GM18502 (cell line): ENCODE measurements at regions not wholly inside any gene's neighbourhood (a gene's known extent, or its start where the extent isn't known, plus 50 kb on each side); places are given as distances from the start of the nearest gene placed in this dataset.
"Not testable (repeated sequence)": the region's sequence is repeated elsewhere in the genome, so short reads cannot be mapped to it uniquely, and the experiment has no call there.

ENCODE experiments used
- ATAC-seq: cut with Tn5 transposase; IDR thresholded peaks from one replicate; pipeline ENCODE4 v1.9.1; 2021; ENCODE audit warnings: mild to moderate bottlenecking; ENCODE audit not compliant: unreplicated experiment, poor library complexity

DNA sequence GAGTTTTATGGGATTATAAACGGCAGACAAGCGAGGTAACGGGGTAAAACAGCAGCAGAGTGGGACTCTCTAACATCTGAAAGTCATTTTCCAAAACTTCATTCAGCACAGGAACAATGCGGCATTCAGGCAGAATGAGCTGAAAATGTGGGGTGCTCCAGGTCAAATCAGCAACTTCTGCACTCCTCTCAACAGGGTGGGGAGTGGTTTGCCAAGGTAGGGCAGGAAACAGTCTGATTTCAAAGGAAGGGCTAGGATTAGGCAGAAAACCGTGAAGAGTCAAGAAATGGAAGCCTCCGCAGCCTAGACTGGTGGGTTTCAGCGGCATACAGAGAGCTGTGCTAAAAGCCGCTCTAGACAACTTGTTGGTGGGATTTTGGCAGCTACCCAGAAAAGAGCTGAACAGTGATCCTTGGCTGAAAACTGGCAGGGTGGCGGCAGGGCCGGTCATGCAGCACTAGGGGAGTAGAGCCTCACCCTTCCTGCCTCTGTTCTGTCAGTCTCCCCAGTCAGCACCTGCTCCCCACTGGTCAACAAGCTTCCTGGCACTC lies 154.2 kb upstream of the KLF12 start:
- no peak for ATAC-seq

GRCh38 chr13:74287724-74288169 lies 153.5 kb upstream of the KLF12 start:
- ATAC-seq = peak; percentile 52

GRCh38 chr13:74280795-74281490 lies 146.7 kb upstream of the KLF12 start:
- no peak for ATAC-seq

- ATAC-seq = no peak
Measured at GRCh38 chr13:74280093-74280794, 146.0 kb upstream of the KLF12 start.

DNA sequence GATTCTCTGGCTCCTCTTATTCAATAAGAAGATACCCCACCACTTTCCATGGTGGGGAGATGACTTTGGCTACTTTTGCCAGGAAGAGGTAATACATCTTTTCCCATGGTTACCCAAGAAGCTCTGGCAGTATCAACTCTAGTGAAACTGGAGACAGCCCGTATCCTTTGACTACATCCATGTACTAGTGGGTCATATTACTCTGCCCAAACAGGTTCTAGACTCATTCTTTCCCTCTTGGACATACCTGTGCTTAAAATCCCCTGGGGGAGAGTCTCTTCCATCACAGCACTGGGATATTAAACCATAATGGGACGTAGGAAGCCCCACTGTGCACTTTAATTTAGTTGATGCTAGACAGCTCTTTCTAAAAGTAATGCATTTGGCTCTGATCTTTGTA lies 144.7 kb upstream of the KLF12 start:
- no peak for ATAC-seq

GRCh38 chr13:74274916-74275315 lies 140.7 kb upstream of the KLF12 start:
- no peak for ATAC-seq

- ATAC-seq = no peak
Measured at GRCh38 chr13:74273581-74273980, 139.4 kb upstream of the KLF12 start.

GRCh38 chr13:74272826-74273225 lies 138.6 kb upstream of the KLF12 start:
- no peak for ATAC-seq

DNA sequence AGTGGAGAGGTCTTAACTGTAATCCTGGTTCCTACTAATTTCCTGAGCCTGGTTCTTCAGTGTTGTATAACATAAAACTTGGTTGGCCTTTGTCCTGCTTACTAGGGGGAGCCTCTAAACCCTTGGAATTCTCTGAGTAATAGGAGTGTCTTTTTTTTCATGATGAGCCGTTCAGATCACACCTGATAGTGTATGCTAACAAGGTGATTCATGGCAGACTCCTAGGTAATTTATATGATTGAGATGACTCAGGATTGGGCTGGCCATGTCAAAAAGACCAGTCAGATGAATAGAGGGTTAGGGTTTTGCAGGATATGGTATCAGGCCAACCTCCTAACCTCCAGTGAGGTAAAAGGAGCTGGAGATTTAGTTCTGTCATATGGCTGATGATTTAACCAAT lies 135.8 kb upstream of the KLF12 start:
- ATAC-seq = no peak

- no peak for ATAC-seq
Measured at GRCh38 chr13:74266861-74267260, 132.7 kb upstream of the KLF12 start.

- no peak for ATAC-seq
Measured at GRCh38 chr13:74266309-74266708, 132.1 kb upstream of the KLF12 start.

GRCh38 chr13:74264333-74264732 lies 130.1 kb upstream of the KLF12 start:
- no peak for ATAC-seq

- not testable (repeated sequence) for ATAC-seq
Measured at GRCh38 chr13:74260420-74260819, 126.2 kb upstream of the KLF12 start.

- no peak for ATAC-seq
Measured at GRCh38 chr13:74259641-74260040, 125.4 kb upstream of the KLF12 start.

- no peak for ATAC-seq
Measured at GRCh38 chr13:74258961-74259360, 124.8 kb upstream of the KLF12 start.

DNA sequence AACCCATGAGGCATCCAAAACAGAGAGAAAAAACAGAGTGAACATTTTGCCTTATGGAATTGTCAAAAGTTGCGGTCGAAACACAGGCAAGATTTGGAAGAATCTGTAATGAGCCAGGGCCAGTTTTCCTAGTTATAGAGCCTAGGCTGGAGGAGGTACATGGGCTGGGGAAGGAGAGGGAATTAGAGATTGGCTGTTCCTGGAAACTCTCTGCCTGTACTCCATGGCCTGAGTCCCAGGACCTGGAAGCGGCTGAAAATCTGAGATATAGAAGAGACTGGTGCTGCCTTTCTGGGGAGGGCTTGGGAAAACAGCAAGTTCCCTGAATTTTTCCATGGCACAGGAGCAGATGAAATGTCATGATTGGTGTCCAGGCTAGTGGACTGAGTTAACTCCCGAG lies 122.8 kb upstream of the KLF12 start:
- ATAC-seq = no peak

DNA sequence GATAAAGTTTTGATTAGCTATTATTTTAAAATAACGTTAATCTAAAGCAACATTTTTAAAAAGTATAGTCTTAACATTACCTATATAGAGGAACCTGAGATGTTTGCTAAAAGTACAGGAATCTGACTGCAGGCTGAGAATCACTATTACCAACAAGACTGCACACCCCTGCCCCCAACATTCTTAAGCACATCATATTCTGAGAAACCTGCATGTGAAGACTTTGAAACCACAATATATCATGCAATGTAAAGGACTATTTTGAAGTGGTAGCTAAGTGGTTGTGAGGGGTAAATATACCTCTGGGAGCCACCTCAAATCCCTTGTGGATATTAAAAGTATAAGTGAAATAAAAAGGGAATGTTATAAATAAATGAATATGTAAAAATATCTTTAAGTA lies 119.0 kb upstream of the KLF12 start:
- no peak for ATAC-seq

GRCh38 chr13:74251778-74252519 lies 117.7 kb upstream of the KLF12 start:
- no peak for ATAC-seq

DNA sequence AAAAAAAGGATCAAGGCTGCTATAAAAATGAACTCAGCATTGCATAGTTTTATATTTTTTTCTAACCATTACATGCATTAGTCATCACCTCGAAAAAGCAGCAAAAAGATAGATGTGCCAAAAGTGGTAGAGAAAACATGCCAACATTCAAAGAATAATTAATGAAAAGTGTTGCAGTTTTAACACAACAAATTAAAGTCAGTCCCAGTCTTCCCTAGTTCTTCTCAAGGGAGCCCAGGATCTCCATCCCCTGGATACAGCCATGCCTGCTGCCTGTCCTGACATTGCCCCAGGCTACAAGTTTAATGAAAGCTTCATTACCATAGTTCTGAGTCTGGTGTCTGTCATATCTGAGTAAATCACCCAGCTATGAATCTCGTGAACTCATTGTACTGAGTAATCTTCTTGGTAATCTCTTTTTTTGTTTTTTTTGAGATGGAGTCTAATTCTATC lies 116.6 kb upstream of the KLF12 start:
- ATAC-seq = no peak

DNA sequence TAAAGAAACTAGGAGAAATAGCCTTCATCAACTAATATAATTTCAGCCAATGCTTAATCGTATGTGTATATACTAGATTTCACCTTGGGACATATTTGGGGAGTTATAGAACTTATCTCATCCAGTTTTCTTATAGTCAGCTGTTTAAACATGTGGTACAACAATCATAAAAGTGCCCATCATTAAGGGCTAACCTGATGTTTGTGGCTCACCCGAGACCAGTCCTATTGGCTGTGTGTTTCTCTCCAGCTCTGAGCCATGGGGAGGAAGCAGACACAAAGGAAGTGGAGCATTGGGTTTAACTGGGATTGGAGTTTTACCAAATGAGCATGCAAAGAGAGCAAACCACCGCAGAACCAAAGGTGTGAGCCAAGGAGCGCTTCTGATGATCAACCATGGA lies 114.3 kb upstream of the KLF12 start:
- no peak for ATAC-seq

- ATAC-seq = no peak
Measured at GRCh38 chr13:74246487-74246886, 112.3 kb upstream of the KLF12 start.
